ENCODE measurements at regions not wholly inside any gene's neighbourhood (a gene's known extent, or its start where the extent isn't known, plus 50 kb on each side); places are given as distances from the start of the nearest gene placed in this dataset.

DNA sequence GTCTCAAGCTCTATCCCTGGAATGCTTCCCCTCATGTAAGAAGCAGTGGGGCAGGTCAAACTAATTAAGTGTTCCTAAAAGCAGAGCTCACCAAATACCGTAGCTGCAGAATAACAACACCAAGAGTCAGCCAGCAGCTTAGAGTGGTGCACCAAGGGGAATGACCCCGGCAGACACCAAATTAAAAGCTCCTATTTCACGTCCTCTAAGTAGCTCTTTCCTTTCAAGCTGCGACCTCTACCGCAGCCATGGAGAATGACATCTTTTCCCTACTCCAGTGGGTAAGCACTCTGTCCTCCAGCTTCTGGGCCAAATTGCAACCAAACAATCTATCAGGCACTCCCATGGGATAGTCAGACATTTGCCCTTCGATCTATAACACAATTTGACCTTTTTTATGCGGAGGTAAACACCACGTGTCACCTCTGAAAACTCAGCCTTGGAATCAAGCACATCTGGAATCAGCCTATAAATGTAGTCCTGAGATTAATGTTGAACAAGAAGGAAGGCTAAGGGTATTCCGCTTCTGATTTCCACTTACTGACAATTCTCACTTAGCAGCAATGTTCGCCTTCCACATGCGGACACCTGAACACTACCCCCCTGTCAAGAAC, 67.6 kb upstream of the CDKN3 start:
- TF ChIP-seq EZH2 (IDR thresholded peaks at IDR 0.05; ENCODE audit: insufficient read depth, poor library complexity, severe bottlenecking) = no peak
- no peak for TF ChIP-seq EZH2phosphoT487 (IDR thresholded peaks at IDR 0.05; ENCODE audit: insufficient read depth, low read depth)

Data from GM23248 (cell line).